ENCODE measurements at regions not wholly inside any gene's neighbourhood (a gene's known extent, or its start where the extent isn't known, plus 50 kb on each side); places are given as distances from the start of the nearest gene placed in this dataset.

GRCh38 chr2:2941205-2941604 lies 436.4 kb downstream of the EIPR1 start (continued):
- no peak for TF ChIP-seq CHD7 (IDR thresholded peaks at IDR 0.05; ENCODE audit: insufficient replicate concordance, low read length)
- TF ChIP-seq TAF1 (IDR thresholded peaks at IDR 0.05; ENCODE audit: low read depth, low read length), result no peak
- TF ChIP-seq CEBPB (IDR thresholded peaks at IDR 0.05; ENCODE audit: low read depth, low read length), result no peak
- TF ChIP-seq CHD1 (IDR thresholded peaks at IDR 0.05; ENCODE audit: low read depth, low read length), result no peak
- no peak for TF ChIP-seq SIX5 (IDR thresholded peaks at IDR 0.05; ENCODE audit: low read depth, low read length)
- no peak for TF ChIP-seq GTF2F1 (IDR thresholded peaks at IDR 0.05; ENCODE audit: borderline replicate concordance, low read depth, low read length)
- TF ChIP-seq BRCA1 (IDR thresholded peaks at IDR 0.05; ENCODE audit: low read depth, low read length), result no peak
- no peak for TF ChIP-seq POU5F1 (IDR thresholded peaks at IDR 0.05; ENCODE audit: low read depth, low read length)
- no peak for TF ChIP-seq BCL11A (IDR thresholded peaks at IDR 0.05; ENCODE audit: low read depth in 2 of 2, low read length in 2 of 2)
- TF ChIP-seq SP1 (IDR thresholded peaks at IDR 0.05; ENCODE audit: low read depth, low read length), result no peak
- TF ChIP-seq EZH2 (IDR thresholded peaks at IDR 0.05; ENCODE audit: low read depth, low read length, severe bottlenecking), result no peak

All from H1 (cell line).